Bronchial epithelial cell (primary cell): ENCODE measurements at regions not wholly inside any gene's neighbourhood (a gene's known extent, or its start where the extent isn't known, plus 50 kb on each side); places are given as distances from the start of the nearest gene placed in this dataset.
"Not testable (repeated sequence)": the region's sequence is repeated elsewhere in the genome, so short reads cannot be mapped to it uniquely, and the experiment has no call there.

Experiments
- DNase-seq: peaks from one replicate; pipeline ENCODE4 v3.0.0-alpha.2; 2010; ENCODE audit warnings: low read depth
- FAIRE-seq: peaks from 2 replicates; lab custom pipeline; 2011; peaks lifted over from hg19 to GRCh38; lab: Jason Lieb, UNC
- H3K27me3 ChIP-seq: 2 replicates; pipeline ENCODE4 v1.5.1; 2011; ENCODE audit warnings: low read length; ENCODE audit not compliant: control insufficient read depth, insufficient read depth
- H3K36me3 ChIP-seq: 2 replicates; pipeline ENCODE4 v1.5.1; 2011; ENCODE audit warnings: low read length; ENCODE audit not compliant: control insufficient read depth, insufficient read depth
- H3K4me3 ChIP-seq: 2 replicates; pipeline ENCODE4 v1.5.1; 2011; ENCODE audit warnings: mild to moderate bottlenecking, low read depth, low read length, control low read depth
- TF ChIP-seq, protein P1 (sequence below): IDR thresholded peaks from 2 replicates; pipeline ENCODE4 v1.5.1; 2011; ENCODE audit warnings: mild to moderate bottlenecking, moderate library complexity, low read length, control low read depth, inconsistent platforms; ENCODE audit not compliant: insufficient read depth, severe bottlenecking

DNA sequence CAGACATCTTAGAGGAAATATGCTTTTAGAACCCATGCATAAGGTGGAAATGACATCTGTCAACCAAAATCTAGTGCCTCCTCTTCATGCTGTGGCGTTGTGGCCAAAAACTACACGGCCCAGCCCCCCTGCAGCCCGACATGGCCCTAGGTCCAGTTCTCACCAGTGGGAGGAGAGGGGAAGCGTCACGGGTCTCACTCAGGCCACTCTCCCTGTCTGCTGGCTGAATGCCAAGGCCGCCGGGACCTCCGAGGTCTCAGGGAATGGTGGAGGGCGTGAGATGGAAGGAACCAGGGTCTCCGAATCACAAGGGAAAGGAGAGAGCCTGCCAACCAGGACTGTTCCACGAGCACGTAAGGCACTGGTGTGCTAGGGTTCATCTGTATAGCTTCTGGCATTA, 361.0 kb downstream of the ANAPC1 start:
- FAIRE-seq, result no peak
- no peaks in the 10 kb centered on the region for H3K36me3 ChIP-seq
- TF ChIP-seq, protein P1, sequence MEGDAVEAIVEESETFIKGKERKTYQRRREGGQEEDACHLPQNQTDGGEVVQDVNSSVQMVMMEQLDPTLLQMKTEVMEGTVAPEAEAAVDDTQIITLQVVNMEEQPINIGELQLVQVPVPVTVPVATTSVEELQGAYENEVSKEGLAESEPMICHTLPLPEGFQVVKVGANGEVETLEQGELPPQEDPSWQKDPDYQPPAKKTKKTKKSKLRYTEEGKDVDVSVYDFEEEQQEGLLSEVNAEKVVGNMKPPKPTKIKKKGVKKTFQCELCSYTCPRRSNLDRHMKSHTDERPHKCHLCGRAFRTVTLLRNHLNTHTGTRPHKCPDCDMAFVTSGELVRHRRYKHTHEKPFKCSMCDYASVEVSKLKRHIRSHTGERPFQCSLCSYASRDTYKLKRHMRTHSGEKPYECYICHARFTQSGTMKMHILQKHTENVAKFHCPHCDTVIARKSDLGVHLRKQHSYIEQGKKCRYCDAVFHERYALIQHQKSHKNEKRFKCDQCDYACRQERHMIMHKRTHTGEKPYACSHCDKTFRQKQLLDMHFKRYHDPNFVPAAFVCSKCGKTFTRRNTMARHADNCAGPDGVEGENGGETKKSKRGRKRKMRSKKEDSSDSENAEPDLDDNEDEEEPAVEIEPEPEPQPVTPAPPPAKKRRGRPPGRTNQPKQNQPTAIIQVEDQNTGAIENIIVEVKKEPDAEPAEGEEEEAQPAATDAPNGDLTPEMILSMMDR, result no peak
- no peaks in the 10 kb centered on the region for H3K27me3 ChIP-seq
- no peak for DNase-seq
- H3K4me3 ChIP-seq, result no peak overlapping the region

- FAIRE-seq, DNase-seq, H3K4me3 ChIP-seq, H3K27me3 ChIP-seq, H3K36me3 ChIP-seq: not testable (repeated sequence)
Measured at GRCh38 chr2:111525026-111525425, 359.0 kb downstream of the ANAPC1 start.

DNA sequence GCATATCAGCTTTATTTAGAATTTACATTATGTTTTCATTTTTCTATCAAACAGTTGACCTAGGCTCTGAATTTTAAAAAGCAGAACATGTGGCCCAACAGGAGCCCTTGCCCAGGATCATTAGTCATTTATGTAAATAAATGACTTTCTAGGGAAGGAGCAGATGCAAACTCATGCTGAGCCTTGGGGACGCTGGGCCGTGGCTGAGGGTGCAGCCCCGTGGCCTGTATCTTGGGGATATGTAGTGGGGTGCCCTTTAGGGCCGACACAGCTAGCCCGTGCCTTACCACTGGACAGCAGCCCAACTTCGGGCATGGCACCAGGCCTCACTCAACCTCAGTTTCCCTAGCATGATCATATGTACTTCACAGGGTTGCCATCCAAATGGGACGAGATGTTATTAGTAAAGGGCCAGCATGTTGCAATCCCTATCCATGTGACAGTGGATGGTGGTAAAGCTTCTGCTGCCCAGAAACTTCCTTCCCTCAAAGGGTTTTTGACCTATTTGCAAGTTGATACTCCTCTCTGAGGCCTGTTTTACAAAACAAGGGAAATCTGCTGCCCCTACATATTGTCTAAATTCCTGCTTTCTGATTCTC, 357.9 kb downstream of the ANAPC1 start:
- not testable (repeated sequence) for DNase-seq, H3K4me3 ChIP-seq, H3K36me3 ChIP-seq, H3K27me3 ChIP-seq, FAIRE-seq

GRCh38 chr2:111527707-111528400, 356.1 kb downstream of the ANAPC1 start:
- not testable (repeated sequence) for FAIRE-seq, H3K27me3 ChIP-seq, H3K4me3 ChIP-seq, H3K36me3 ChIP-seq, DNase-seq

DNA sequence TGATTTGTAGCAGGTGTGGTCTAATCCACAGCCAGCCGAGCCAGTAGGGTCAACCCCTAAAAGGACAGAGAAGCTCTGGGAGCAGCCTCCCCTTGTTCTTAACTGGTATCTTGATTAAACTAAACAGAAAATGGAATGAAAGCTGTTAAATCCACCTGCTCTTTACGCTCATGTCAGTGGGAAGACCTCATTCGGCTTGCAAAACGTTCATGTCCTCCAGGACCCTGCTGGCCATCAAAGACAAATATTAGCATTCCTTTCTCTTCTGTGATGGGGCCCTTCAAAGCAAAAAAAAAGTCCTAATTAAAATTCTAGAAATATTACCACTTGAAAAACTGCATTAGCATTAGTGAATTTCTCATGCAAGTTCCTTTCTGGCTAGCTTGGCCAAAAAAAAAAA, 355.0 kb downstream of the ANAPC1 start:
- not testable (repeated sequence) for H3K4me3 ChIP-seq, FAIRE-seq, H3K36me3 ChIP-seq, H3K27me3 ChIP-seq, DNase-seq

DNA sequence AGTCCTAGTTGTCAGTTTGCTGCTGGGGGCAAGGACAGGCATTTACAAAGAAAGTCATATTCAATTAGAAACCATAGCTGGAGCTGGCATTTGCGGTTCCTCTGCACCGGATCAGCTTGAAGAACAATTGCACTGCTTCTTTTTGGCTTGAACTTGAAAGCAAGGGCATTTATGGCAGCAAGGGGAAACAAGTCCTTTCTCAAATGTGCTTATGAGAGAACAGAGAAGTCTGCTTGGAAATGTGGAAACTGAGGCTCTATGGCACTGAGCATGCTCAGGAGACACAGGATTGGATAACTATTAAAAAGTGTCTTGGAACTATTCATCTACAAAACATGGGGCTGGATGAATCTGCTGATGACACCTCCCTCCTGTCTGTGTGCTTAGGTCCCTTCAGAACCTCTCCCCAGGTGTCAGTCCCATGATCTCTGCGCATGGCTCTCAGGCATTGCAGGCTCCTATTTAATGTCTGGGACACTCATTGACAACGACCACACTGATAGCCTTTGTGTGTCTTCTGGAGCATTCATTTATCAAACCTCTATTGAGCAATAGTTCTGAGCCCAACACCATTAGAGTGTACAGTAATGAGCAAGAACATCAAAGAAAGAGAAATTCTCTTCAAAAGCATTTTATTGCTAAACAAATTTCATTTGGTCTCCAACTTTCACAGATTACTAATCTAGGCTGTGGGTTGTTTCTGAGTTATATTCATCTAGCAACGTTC, 353.6 kb downstream of the ANAPC1 start:
- FAIRE-seq, H3K27me3 ChIP-seq, H3K36me3 ChIP-seq, H3K4me3 ChIP-seq, DNase-seq: not testable (repeated sequence)

DNA sequence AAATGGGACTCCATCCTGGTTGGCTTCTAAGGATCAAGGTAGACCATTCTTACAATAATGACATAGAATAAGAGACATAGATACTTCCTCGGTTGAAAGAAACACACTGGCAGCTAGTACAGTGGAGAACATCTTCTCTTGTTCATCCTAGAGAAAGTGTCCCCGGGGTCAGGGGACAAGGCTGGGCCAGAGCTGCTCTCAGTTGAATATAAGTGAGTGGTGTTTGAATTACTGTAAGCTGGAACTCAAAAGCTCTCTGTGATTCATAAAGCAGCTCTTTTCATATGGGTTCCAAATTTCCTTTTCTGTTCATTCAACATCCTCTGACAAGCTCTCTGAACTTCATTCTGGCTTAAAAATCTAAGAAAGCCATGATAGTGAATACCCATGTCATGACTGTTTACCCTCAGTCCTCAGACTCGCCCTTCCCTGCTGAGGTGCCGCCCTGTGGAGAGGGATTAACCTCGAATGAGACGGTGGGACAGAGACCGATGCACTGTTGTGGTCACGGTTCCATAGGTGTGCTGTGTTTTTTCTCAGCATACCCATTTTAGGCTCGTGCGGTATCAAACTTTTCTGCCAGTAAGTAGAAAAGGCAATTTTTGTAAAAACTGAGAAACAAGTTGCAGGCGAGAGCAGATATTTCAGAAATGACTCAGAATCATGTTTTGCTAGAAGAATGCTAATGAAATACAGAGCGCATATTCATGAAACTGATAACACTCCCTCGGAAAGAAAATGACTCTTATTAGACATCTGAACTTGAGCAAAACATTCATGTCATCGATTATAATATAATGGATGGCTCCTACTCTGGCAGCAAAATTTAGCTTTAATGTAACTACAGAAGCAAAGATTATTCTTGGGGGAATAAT, 351.1 kb downstream of the ANAPC1 start:
- H3K4me3 ChIP-seq, H3K27me3 ChIP-seq, H3K36me3 ChIP-seq, DNase-seq: not testable (repeated sequence)
- FAIRE-seq, result peak; percentile 40

GRCh38 chr2:111533557-111534247, 350.3 kb downstream of the ANAPC1 start:
- H3K27me3 ChIP-seq, H3K4me3 ChIP-seq, FAIRE-seq, H3K36me3 ChIP-seq: not testable (repeated sequence)
- peak; percentile 69 for DNase-seq
